ENCODE measurements at regions not wholly inside any gene's neighbourhood (a gene's known extent, or its start where the extent isn't known, plus 50 kb on each side); places are given as distances from the start of the nearest gene placed in this dataset.

DNA sequence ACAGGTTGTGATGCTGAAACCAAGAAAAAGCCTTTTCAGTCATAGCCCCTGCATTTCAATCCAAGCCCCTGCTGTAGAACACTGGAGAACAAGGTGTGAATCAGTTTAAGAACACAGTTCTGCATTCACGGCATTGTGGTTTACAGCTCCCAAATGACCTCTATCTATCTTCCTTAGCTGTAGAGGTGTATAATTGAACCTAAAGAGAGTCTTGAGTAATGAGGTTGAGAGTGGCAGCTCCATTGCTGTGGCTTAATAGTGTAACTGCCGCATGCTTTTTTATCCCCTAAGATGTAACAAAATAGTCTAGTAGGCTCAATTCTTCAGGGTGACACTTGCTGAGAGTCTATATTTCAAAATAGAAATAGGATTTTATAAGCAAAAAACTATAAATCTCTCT, 121.3 kb upstream of the EPHA4 start:
- no peak for DNase-seq (ENCODE audit: low read depth)
- no peak for TF ChIP-seq CTCF (IDR thresholded peaks at IDR 0.05; ENCODE audit: insufficient read depth, low read length, poor library complexity, severe bottlenecking)
- H3K36me3 ChIP-seq (ENCODE audit: control insufficient read depth, insufficient read depth, low read length), result no peaks in the 10 kb centered on the region

GRCh38 chr2:221691571-221691970, 119.5 kb upstream of the EPHA4 start:
- no peaks in the 10 kb centered on the region for H3K36me3 ChIP-seq (ENCODE audit: control insufficient read depth, insufficient read depth, low read length)
- no peaks in the 10 kb centered on the region for H3K27me3 ChIP-seq (ENCODE audit: control insufficient read depth, insufficient read depth, low read length)
- DNase-seq (ENCODE audit: low read depth), result no peak
- TF ChIP-seq CTCF (IDR thresholded peaks at IDR 0.05; ENCODE audit: insufficient read depth, low read length, poor library complexity, severe bottlenecking), result no peak
- H3K4me3 ChIP-seq (ENCODE audit: low read depth, low read length), result no peak overlapping the region

More for the DNA sequence above, 121.3 kb upstream of the EPHA4 start:
- H3K4me3 ChIP-seq (ENCODE audit: low read depth, low read length), result no peak overlapping the region
- no peaks in the 10 kb centered on the region for H3K27me3 ChIP-seq (ENCODE audit: control insufficient read depth, insufficient read depth, low read length)

DNA sequence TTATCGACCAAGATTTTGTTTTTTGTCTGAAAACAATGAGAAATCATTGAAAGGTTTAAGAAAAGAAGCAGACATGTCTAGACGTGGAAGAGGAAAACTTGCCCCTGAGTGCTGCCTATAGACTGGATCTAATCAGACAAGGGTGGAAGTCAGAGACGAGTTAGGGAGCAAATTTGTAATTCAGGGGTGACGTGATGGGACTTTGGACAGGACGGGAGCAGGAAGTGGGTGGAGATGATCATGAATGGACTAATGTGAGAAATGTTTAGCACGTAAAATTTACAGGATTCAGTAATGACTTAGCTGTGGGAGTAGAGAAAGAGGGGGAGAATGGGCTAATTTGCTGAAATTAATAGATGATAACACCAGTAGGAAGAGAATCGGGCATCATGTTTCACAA, 117.0 kb upstream of the EPHA4 start:
- Histone ChIP-seq H3K36me3 (ENCODE audit: control insufficient read depth, insufficient read depth, low read length) (no peaks in the 10 kb centered on the region), H3K4me3 (ENCODE audit: low read depth, low read length) (no peak overlapping the region), H3K27me3 (ENCODE audit: control insufficient read depth, insufficient read depth, low read length) (no peaks in the 10 kb centered on the region)
- no peak for TF ChIP-seq CTCF (IDR thresholded peaks at IDR 0.05; ENCODE audit: insufficient read depth, low read length, poor library complexity, severe bottlenecking)
- no peak for DNase-seq (ENCODE audit: low read depth)

GRCh38 chr2:221680548-221680947, 108.4 kb upstream of the EPHA4 start:
- DNase-seq (ENCODE audit: low read depth), result no peak
- no peak for TF ChIP-seq CTCF (IDR thresholded peaks at IDR 0.05; ENCODE audit: insufficient read depth, low read length, poor library complexity, severe bottlenecking)
- Histone ChIP-seq H3K36me3 (ENCODE audit: control insufficient read depth, insufficient read depth, low read length) (no peaks in the 10 kb centered on the region), H3K4me3 (ENCODE audit: low read depth, low read length) (no peak overlapping the region), H3K27me3 (ENCODE audit: control insufficient read depth, insufficient read depth, low read length) (no peaks in the 10 kb centered on the region)

DNA sequence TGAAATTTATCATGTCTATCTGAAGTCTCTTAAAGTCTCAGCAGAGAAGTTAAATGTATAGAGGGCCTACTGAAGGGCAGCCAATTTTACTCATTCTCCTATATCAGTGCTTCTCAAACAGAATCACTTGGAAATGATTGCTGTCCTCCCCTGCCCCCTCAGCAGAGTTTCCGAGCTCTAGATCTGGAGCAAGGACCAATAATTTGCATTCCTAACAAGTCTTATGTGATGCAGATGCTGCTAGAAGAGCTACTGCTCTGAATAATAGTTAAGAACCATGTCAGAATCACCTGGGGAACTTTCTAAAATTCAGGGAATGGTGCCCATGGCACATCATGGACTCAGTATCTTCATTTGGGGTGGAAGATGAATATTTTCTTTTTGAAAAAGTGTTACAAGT, 105.6 kb upstream of the EPHA4 start:
- Histone ChIP-seq H3K36me3 (ENCODE audit: control insufficient read depth, insufficient read depth, low read length) (no peaks in the 10 kb centered on the region), H3K27me3 (ENCODE audit: control insufficient read depth, insufficient read depth, low read length) (no peaks in the 10 kb centered on the region), H3K4me3 (ENCODE audit: low read depth, low read length) (no peak overlapping the region)
- DNase-seq (ENCODE audit: low read depth), result no peak
- no peak for TF ChIP-seq CTCF (IDR thresholded peaks at IDR 0.05; ENCODE audit: insufficient read depth, low read length, poor library complexity, severe bottlenecking)

- DNase-seq (ENCODE audit: low read depth), result no peak
- Histone ChIP-seq H3K36me3 (ENCODE audit: control insufficient read depth, insufficient read depth, low read length) (no peaks in the 10 kb centered on the region), H3K27me3 (ENCODE audit: control insufficient read depth, insufficient read depth, low read length) (no peaks in the 10 kb centered on the region), H3K4me3 (ENCODE audit: low read depth, low read length) (no peak overlapping the region)
- TF ChIP-seq CTCF (IDR thresholded peaks at IDR 0.05; ENCODE audit: insufficient read depth, low read length, poor library complexity, severe bottlenecking), result no peak
Measured at GRCh38 chr2:221676566-221677172, 104.6 kb upstream of the EPHA4 start.

All from kidney epithelial cell (primary cell).